Right atrium auricular region (tissue), 2 donors: ENCODE measurements at regions not wholly inside any gene's neighbourhood (a gene's known extent, or its start where the extent isn't known, plus 50 kb on each side); places are given as distances from the start of the nearest gene placed in this dataset.

ENCODE experiments used
- DNase-seq: peaks from one replicate; pipeline ENCODE4 v3.0.0-alpha.2; 2019; ENCODE audit warnings: low spot score
- H3K27ac ChIP-seq, 2 donors: fragments of 200-600 bp; sonication (generic); 1 replicate in 1 of 2; 2 replicates in 1 of 2; pipeline ENCODE4 v1.5.1; 2016 to 2019
- H3K27me3 ChIP-seq, 2 donors: fragments of 200-600 bp; sonication (generic); one replicate each; pipeline versions ENCODE4 v1.5.1 to v1.6.0; 2017 to 2019
- H3K36me3 ChIP-seq: fragments of 200-600 bp; sonication (generic); one replicate; pipeline ENCODE4 v1.5.1; 2016
- H3K4me1 ChIP-seq, 2 donors: fragments of 200-600 bp; sonication (generic); one replicate each; pipeline versions ENCODE4 v1.5.1 to v1.6.0; 2017 to 2019
- H3K4me3 ChIP-seq, 2 donors: fragments of 200-600 bp; sonication (generic); 1 replicate in 1 of 2; 2 replicates in 1 of 2; pipeline ENCODE4 v1.5.1; 2017 to 2019; ENCODE audit warnings: mild to moderate bottlenecking in 1 of 2, moderate library complexity in 1 of 2
- H3K9me3 ChIP-seq, 2 donors: fragments of 200-600 bp; sonication (generic); one replicate each; pipeline ENCODE4 v1.5.1; 2019
- TF ChIP-seq, protein P1 (sequence below), 2 donors: fragments of 200-600 bp; sonication (generic); IDR thresholded peaks; one replicate each; pipeline ENCODE4 v1.5.1; 2019; ENCODE audit warnings: antibody characterized with exemption in 2 of 2

DNA sequence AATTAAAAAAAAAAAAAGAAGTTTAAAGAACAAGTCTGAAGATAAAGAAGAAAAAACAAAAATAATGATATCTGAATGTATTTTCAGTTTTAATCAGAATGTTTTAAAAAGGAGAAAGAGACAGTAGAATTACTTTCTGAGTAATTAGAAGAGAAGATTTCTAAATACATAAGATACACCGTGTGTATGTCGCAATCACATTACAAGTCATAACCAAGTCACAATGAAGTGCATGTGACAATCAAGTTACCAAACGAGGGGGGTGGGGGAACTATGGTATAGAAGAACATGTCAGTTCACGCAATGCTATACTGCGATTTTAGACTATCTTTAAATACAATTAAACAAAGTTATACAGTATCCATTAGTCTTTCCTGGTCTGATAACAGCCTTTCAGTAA lies 1464.1 kb upstream of the FLRT2 start:
- Histone ChIP-seq H3K9me3 (no peaks in the 10 kb centered on the region), H3K36me3 (no peaks in the 10 kb centered on the region), H3K4me3 (no peak overlapping the region), H3K27me3 (no peaks in the 10 kb centered on the region), H3K27ac (no peak overlapping the region), H3K4me1 (no peaks in the 10 kb centered on the region)
- no peak for DNase-seq
- TF ChIP-seq, protein P1, sequence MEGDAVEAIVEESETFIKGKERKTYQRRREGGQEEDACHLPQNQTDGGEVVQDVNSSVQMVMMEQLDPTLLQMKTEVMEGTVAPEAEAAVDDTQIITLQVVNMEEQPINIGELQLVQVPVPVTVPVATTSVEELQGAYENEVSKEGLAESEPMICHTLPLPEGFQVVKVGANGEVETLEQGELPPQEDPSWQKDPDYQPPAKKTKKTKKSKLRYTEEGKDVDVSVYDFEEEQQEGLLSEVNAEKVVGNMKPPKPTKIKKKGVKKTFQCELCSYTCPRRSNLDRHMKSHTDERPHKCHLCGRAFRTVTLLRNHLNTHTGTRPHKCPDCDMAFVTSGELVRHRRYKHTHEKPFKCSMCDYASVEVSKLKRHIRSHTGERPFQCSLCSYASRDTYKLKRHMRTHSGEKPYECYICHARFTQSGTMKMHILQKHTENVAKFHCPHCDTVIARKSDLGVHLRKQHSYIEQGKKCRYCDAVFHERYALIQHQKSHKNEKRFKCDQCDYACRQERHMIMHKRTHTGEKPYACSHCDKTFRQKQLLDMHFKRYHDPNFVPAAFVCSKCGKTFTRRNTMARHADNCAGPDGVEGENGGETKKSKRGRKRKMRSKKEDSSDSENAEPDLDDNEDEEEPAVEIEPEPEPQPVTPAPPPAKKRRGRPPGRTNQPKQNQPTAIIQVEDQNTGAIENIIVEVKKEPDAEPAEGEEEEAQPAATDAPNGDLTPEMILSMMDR (IDR thresholded peaks at IDR 0.05): no peak

DNA sequence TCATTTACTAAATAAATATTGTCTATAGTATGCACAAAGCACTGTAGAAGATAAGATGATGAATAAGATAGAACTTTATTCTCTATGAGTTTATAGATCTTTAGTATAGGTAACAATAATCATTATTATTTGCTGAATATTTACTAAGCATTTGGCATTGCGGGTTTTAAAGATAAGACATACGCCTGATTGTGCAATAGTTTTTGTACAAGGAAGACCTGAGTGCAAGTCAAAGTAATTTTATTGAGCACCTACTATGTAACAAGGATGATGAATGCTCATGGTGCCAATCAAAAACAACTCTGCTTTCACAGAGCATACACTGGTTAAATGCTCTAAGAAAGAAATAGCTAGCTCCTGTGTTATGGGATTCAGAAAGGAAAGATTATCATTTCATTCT lies 1461.7 kb upstream of the FLRT2 start:
- Histone ChIP-seq H3K27me3 (no peaks in the 10 kb centered on the region), H3K4me1 (no peaks in the 10 kb centered on the region), H3K27ac (no peak overlapping the region), H3K4me3 (no peak overlapping the region), H3K36me3 (no peaks in the 10 kb centered on the region), H3K9me3 (no peaks in the 10 kb centered on the region)
- no peak for DNase-seq
- TF ChIP-seq, protein P1 (IDR thresholded peaks at IDR 0.05): no peak

DNA sequence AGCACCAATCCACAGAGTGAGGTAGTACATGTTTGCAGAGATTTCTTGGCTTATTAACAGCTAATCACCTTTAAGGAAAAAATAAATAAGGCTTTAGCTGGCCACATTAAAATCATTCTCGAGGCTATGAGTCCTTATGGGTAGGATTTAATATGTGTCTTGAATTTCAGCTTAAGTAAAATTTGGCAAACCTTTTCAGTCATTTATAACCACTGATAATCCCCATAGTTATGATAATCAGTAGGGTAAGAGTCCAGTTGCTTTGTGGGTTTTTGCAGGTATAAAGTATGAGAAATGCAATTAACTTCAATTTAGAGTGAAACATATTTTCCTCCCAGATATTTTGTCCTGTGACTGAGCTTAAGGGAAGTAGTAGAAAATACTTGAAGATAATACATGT lies 1458.9 kb upstream of the FLRT2 start:
- no peaks in the 10 kb centered on the region for H3K36me3 ChIP-seq
- no peaks in the 10 kb centered on the region for H3K27me3 ChIP-seq
- no peak overlapping the region for H3K27ac ChIP-seq
- H3K9me3 ChIP-seq: no peaks in the 10 kb centered on the region
- no peak overlapping the region for H3K4me3 ChIP-seq
- no peaks in the 10 kb centered on the region for H3K4me1 ChIP-seq
- TF ChIP-seq, protein P1 (IDR thresholded peaks at IDR 0.05): no peak
- no peak for DNase-seq

DNA sequence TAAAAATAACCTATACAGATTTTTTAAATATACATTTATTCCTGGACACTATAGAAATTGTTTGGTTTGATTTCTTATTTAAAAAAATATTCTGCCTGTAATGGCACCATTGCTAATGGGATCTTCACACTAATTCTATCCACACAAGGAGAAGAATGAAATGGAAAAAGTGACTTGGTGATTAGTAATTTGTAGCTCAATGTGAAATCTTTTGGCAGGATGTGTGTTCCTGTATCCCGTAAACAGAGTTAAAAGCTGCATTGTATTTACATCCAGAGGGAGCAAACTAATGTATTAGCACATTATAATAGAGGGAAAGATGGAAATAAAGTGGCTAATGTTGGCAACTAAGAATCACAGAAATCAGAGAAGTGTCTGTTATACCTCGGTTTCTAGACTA lies 1455.3 kb upstream of the FLRT2 start:
- Histone ChIP-seq H3K9me3 (no peaks in the 10 kb centered on the region), H3K4me3 (no peak overlapping the region), H3K27me3 (no peaks in the 10 kb centered on the region), H3K27ac (no peak overlapping the region), H3K4me1 (no peaks in the 10 kb centered on the region), H3K36me3 (no peaks in the 10 kb centered on the region)
- DNase-seq: no peak
- TF ChIP-seq, protein P1 (IDR thresholded peaks at IDR 0.05): no peak

DNA sequence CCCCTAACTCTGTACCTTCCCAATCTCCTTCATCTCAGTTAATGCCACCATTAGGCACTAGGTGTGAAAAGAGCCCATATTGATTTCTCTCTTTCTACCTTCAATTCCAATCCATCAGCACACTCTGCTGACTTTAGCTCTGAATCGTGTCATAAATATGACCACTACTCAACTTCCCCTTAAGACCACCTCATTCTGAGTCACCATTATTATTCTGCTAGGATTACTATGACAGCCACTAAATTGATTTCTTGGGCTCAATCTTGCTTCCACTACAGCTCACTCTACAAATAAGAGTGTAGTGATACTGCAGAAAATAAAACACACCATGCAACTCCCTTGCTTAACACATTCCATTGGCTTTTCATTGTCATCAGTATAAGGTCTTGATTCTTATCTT lies 1449.0 kb upstream of the FLRT2 start:
- no peak overlapping the region for H3K27ac ChIP-seq
- DNase-seq: no peak
- TF ChIP-seq, protein P1 (IDR thresholded peaks at IDR 0.05): no peak
- H3K4me1 ChIP-seq: no peaks in the 10 kb centered on the region
- H3K36me3 ChIP-seq: no peaks in the 10 kb centered on the region
- H3K9me3 ChIP-seq: no peaks in the 10 kb centered on the region
- H3K4me3 ChIP-seq: no peak overlapping the region
- no peaks in the 10 kb centered on the region for H3K27me3 ChIP-seq

DNA sequence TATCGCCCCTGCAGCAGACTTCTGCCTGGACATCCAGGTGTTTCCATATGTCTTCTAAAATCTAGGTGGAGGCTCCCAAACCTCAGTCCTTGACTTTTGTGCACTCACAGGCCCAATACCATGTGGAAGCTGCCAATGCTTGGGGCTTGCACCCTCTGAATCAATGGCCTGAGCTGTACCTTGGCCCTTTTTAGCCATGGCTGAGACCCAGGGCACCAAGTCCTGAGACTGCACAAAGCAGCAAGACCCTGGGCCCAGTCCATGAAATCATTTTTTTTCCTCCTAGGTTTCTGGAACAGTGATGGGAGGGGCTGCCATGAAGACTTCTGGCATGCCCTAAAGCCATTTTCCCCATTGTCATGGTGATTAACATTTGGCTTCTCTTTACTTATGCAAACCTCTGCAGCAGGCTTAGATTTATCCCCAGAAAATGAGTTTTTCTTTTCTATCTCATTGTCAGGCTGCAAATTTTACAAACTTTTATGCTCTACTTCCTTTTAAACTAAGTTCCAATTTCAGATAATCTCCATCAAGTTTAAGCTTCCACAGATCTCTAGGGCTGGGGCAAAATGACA lies 1445.8 kb upstream of the FLRT2 start:
- Histone ChIP-seq H3K27me3 (no peaks in the 10 kb centered on the region), H3K36me3 (no peaks in the 10 kb centered on the region), H3K27ac (no peak overlapping the region), H3K4me1 (no peaks in the 10 kb centered on the region), H3K4me3 (no peak overlapping the region), H3K9me3 (no peaks in the 10 kb centered on the region)
- TF ChIP-seq, protein P1 (IDR thresholded peaks at IDR 0.05): no peak
- no peak for DNase-seq
